Esophagus squamous epithelium (tissue), 5 donors: ENCODE measurements at regions not wholly inside any gene's neighbourhood (a gene's known extent, or its start where the extent isn't known, plus 50 kb on each side); places are given as distances from the start of the nearest gene placed in this dataset.

Experiments
- DNase-seq: peaks from one replicate; lab custom pipeline; 2025; lab: John Stamatoyannopoulos, UW
- H3K27ac ChIP-seq, 4 donors: fragments of 200-600 bp; sonication (generic); one replicate each; pipeline ENCODE4 v1.5.1; 2016 to 2019; ENCODE audit warnings: mild to moderate bottlenecking in 1 of 4
- H3K27me3 ChIP-seq, 4 donors: fragments of 200-600 bp; sonication (generic); 1 replicate in 3 of 4; 2 replicates in 1 of 4; pipeline versions ENCODE4 v1.5.1 to v1.6.0; 2017 to 2021; ENCODE audit warnings: antibody characterized with exemption in 1 of 4
- H3K36me3 ChIP-seq, 3 donors: fragments of 200-600 bp; sonication (generic); one replicate each; pipeline ENCODE4 v1.5.1; 2016 to 2019
- H3K4me1 ChIP-seq, 3 donors: fragments of 200-600 bp; sonication (generic); one replicate each; pipeline ENCODE4 v1.5.1; 2017 to 2019
- H3K4me3 ChIP-seq, 4 donors: fragments of 200-600 bp; sonication (generic); 1 replicate in 3 of 4; 2 replicates in 1 of 4; pipeline ENCODE4 v1.5.1; 2016 to 2019; ENCODE audit warnings: mild to moderate bottlenecking in 2 of 4, moderate library complexity in 1 of 4
- H3K9me3 ChIP-seq, 3 donors: fragments of 200-600 bp; sonication (generic); one replicate each; pipeline ENCODE4 v1.5.1; 2016 to 2019
- POLR2A ChIP-seq, 4 donors: fragments of 450-650 bp; IDR thresholded peaks; one replicate each; pipeline ENCODE4 v1.6.1; 2017; ENCODE audit warnings: antibody characterized with exemption in 4 of 4, mild to moderate bottlenecking in 4 of 4, moderate library complexity in 3 of 4
- WGBS, 2 donors: methylation state at CpG; one replicate each; pipeline ENCODE4 v1.1.5; 2018; 5-methylcytosine and 5-hydroxymethylcytosine counted together
- intact Hi-C: fragments of 100-400 bp; cut with DNase I; formaldehyde crosslinking; loops from one replicate; pipeline ENCODE4 v1.15.0; 2022
- TF ChIP-seq, protein P1 (sequence below), 6 experiments: fragments of 450-650 bp in 4 of 6; fragments of 200-600 bp in 2 of 6; sonication (generic) in 2 of 6; IDR thresholded peaks; one replicate each; pipeline ENCODE4 v1.5.1; 2016 to 2019; ENCODE audit warnings: antibody characterized with exemption in 6 of 6, mild to moderate bottlenecking in 4 of 6, moderate library complexity in 4 of 6
- donor health status: DM: yes; HTN: yes; CAD: no.

DNA sequence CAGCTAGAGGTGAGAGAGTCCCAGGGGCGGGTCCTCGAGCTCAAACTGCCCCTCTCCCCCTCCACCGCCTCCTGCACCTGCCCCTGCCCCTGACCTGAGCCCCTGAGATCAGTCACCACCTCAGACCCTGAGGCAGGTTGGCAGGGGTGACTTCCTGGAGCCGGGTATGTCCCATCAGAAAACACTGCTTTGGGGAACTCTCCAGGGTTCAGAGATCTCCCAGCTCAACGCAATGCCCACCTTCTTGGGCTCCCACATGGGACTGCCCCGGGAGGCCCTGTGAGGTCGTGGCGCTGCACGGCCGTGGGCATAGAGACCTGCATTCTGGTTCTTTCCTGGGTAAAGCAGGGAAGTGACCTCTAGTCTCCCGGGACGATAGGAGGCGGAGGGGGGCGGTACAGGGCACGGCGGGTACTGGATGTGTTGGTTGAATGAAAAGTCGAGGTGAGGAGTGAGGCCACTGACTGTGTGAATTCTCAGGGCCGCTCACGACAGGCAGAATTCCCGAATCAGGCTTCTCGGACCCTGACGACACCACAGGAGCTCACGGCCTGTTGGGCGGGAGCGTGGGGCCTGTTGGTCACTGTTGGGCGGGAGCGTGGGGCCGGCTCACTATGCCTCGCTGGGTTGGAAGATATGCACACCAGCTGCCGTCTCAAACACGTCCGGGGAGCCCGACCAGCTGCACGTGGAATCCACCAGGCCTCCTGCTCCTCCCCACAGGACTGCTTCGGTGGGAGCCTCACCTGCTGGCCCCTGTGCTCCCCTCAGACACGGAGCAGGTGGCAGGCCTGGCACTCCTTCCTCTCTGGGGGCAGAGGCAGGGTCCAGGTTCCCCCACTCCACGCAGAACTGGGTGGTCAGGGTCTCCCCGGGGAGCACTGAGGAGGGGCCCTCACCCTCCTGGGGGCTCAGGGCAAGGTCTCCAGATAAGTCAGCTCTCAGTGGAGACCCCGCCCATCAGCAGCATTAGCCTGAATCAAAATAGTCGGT lies 178.0 kb upstream of the PPP1R26 start:
- no peak for TF ChIP-seq POLR2A (IDR thresholded peaks at IDR 0.05)
- TF ChIP-seq, protein P1, sequence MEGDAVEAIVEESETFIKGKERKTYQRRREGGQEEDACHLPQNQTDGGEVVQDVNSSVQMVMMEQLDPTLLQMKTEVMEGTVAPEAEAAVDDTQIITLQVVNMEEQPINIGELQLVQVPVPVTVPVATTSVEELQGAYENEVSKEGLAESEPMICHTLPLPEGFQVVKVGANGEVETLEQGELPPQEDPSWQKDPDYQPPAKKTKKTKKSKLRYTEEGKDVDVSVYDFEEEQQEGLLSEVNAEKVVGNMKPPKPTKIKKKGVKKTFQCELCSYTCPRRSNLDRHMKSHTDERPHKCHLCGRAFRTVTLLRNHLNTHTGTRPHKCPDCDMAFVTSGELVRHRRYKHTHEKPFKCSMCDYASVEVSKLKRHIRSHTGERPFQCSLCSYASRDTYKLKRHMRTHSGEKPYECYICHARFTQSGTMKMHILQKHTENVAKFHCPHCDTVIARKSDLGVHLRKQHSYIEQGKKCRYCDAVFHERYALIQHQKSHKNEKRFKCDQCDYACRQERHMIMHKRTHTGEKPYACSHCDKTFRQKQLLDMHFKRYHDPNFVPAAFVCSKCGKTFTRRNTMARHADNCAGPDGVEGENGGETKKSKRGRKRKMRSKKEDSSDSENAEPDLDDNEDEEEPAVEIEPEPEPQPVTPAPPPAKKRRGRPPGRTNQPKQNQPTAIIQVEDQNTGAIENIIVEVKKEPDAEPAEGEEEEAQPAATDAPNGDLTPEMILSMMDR (IDR thresholded peaks at IDR 0.05), result no peak
- no peak for DNase-seq
- no peaks in the 10 kb centered on the region for H3K9me3 ChIP-seq
- peaks cover 0 to 92% (median 3%) of the 10 kb centered on the region in 4 donors for H3K27me3 ChIP-seq
- H3K27ac ChIP-seq, result no peak overlapping the region
- no peaks in the 10 kb centered on the region for H3K4me1 ChIP-seq
- 59 to 80% methylated on average over 1 to 16 of the region's 40 CpGs for WGBS, 2 donors
- intact Hi-C loops, result no loop called here
- H3K4me3 ChIP-seq, result no peak overlapping the region
- no peaks in the 10 kb centered on the region for H3K36me3 ChIP-seq

DNA sequence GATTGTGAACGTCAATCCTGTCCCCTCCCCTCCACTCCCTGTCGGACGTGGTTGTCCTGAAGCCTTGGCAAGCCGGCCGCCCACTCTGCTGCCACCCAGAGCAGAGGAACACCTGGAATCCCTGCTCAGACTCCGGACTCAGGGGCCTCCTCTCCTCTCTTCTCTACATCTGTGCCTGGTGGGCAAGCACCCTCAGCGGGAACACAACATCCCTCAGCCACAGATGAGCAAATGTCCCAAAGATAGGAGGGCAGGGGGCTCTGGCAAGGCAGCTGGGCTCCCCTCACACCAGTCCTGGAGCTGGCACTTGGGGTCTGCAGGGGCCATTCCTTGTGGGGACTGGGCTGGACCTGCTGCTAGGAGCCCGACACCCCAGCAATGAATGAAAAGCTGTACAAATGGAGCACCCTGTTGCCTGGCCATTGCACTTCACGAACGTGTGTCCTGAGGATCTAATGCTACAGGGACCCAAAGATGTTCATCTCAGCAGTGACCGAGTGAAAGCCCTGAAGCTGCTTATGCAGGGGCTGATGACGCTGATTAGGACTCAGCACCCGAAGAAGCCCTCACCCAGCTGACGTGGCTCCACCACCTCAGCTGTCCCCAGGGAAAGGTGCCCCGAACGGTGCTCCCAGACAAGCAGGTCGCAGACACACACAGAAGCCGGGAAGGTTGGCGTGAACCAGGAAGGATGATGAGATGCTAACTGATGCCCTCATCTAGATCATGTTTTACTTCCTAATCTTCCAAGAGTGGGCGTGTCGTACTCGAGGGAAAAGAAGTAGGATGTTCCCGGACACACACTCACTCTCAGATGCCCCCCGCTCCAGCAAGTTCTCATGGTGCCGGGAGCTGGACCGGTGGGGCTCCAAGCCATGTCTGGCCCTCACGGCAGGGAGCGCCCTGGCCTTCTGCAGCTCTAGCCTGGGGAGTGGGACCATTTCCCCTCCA lies 177.0 kb upstream of the PPP1R26 start:
- Histone ChIP-seq H3K4me3 (no peak overlapping the region), H3K4me1 (no peaks in the 10 kb centered on the region), H3K9me3 (no peaks in the 10 kb centered on the region), H3K27me3 (peaks cover 0 to 92% (median 3%) of the 10 kb centered on the region in 4 donors), H3K27ac (no peak overlapping the region), H3K36me3 (no peaks in the 10 kb centered on the region)
- no peak for DNase-seq
- 77 to 86% methylated on average over 10 to 16 of the region's 28 CpGs for WGBS, 2 donors
- intact Hi-C loops, result no loop called here
- TF ChIP-seq, protein P1 (IDR thresholded peaks at IDR 0.05), result no peak
- no peak for TF ChIP-seq POLR2A (IDR thresholded peaks at IDR 0.05)

DNA sequence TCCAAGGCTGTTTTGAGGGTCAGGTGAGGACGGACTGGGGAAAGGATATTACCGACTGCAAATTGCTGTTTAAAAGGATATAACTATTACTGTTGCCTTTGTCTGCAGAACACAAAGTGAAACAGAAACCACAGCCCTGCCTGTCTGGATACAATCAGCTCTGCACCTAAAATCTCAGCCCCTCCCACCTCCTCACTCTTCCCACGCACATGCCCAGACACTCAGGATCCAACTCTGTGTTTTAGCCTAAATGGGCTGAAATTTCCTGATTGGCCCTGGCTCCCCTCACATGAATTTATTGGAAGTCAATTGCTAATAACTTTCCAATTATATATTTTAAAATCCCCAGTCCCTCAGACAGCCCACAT lies 176.3 kb upstream of the PPP1R26 start:
- H3K4me3 ChIP-seq, result no peak overlapping the region
- H3K27me3 ChIP-seq, result peaks cover 0 to 92% (median 3%) of the 10 kb centered on the region in 4 donors
- no peaks in the 10 kb centered on the region for H3K36me3 ChIP-seq
- DNase-seq, result no peak
- no peaks in the 10 kb centered on the region for H3K9me3 ChIP-seq
- intact Hi-C loops, result no loop called here
- WGBS, 2 donors, result 13 to 23% methylated on average over 1 to 2 of the region's 3 CpGs
- no peak overlapping the region for H3K27ac ChIP-seq
- TF ChIP-seq POLR2A (IDR thresholded peaks at IDR 0.05), result no peak
- TF ChIP-seq, protein P1 (IDR thresholded peaks at IDR 0.05), result no peak
- no peaks in the 10 kb centered on the region for H3K4me1 ChIP-seq

DNA sequence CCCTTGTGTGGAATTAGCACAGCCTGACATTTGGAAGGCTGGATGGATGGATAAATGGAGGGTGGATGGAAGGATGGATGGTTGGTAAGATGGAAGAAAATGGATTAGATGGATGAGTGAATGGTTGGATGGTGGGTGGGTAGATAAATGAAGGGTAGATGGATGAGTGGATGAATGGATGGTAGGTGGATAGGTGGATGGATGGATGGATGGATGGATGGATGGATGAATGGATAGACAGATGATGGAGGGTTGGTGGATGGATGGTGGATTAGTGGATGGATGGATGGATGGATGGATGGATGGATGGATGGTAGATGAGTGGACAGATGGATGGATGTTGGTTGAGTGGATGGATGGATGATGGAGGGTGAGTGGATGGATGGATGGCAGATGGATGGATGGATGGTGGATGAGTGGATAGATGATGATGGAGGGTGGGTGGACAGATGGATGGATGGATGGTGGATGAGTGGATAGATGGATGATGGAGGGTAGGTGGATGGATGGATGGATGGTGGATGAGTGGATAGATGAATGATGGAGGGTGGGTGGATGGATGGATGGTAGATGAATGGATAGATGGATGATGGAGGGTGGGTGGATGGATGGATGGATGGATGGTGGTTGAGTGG lies 175.6 kb upstream of the PPP1R26 start:
- Histone ChIP-seq H3K4me1 (no peaks in the 10 kb centered on the region), H3K27ac (no peak overlapping the region), H3K27me3 (peaks cover 0 to 92% (median 3%) of the 10 kb centered on the region in 4 donors), H3K4me3 (no peak overlapping the region), H3K9me3 (no peaks in the 10 kb centered on the region), H3K36me3 (no peaks in the 10 kb centered on the region)
- TF ChIP-seq POLR2A (IDR thresholded peaks at IDR 0.05), result no peak
- TF ChIP-seq, protein P1 (IDR thresholded peaks at IDR 0.05), result no peak
- no peak for DNase-seq
- intact Hi-C loops, result no loop called here
